GM19240 (cell line): ENCODE measurements at regions not wholly inside any gene's neighbourhood (a gene's known extent, or its start where the extent isn't known, plus 50 kb on each side); places are given as distances from the start of the nearest gene placed in this dataset.

Experiments
- DNase-seq: peaks from one replicate; pipeline ENCODE4 v3.0.0; 2011; ENCODE audit warnings: low spot score; ENCODE audit not compliant: insufficient read length

DNA sequence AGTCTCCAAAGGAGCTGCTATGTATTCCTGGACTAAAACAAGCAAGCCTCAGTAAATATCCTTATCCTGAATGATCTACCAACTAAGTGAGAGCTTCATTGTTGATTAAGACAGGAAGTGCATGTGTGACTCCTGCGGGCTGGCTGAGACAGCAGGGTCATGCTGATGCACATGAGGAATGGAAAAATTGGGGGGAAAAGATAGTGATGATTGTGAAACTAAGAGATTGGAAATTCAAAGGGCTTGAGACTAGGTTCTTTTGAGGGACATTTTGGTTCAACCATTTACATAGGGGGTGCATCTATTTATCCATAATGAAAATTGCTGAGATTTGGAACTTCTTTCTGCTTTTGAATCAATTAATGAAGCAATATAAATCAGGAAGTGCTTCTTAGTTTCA, 61.1 kb upstream of the C1QTNF7 start:
- no peak for DNase-seq

GRCh38 chr4:15368856-15369255, 59.0 kb upstream of the C1QTNF7 start:
- DNase-seq: no peak

DNA sequence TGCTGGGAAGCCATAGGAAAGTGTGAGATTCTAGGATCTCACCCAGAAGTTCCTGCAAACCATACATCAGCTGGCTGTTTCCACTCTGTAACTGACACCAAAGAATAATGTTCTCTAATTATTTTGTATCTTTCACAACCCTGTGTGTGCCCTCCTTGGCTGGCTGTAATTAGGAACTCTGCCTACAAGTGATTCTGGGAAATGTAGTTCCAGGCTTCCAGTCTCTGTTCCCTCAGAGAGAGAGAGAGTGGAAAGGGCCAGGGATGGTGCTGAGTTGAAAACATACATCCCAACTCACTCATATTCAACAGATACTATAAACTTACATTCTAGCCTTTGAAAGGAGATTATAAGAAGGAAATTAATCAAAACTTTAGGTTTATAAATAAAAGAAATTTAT, 57.5 kb upstream of the C1QTNF7 start:
- no peak for DNase-seq

GRCh38 chr4:15373363-15373762, 54.5 kb upstream of the C1QTNF7 start:
- DNase-seq: no peak

DNA sequence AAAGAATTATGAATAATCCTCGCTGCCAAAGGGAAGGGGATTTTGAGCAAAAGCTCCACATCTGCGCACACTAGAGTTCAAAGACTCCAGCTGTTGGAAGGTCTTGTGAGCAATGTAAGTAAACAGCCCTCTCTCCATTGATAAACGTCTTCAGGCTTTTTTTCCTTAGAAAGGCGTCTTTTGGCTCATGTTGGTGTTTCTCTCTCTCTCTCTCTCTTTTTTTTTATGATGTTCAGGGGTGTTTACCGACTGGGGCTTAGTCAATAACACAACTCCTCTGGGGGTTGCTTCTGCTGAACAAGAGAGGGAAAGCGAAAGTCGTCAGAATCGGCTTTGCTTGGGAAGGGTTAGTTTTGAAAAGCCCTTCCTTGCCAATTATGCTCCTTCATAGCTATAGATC, 53.2 kb upstream of the C1QTNF7 start:
- no peak for DNase-seq

DNA sequence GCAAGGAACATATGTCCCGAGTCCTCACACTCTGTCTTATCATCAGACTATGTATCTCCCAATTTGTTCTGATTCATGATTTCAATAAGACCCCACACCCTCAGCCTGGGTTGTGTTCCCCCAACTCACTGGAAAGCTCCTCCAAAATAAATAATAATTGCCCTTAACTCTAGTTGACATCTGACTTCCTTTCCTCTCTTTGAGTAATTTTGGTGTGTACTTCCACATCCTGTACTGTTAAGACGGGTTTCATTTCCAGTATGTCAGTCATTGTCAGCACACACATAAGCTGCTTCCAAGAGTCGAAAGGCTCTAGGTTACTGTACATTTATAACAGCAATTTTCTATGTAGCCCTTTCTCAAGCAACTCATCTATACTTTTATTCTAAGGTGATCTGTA, 52.2 kb upstream of the C1QTNF7 start:
- DNase-seq: no peak

DNA sequence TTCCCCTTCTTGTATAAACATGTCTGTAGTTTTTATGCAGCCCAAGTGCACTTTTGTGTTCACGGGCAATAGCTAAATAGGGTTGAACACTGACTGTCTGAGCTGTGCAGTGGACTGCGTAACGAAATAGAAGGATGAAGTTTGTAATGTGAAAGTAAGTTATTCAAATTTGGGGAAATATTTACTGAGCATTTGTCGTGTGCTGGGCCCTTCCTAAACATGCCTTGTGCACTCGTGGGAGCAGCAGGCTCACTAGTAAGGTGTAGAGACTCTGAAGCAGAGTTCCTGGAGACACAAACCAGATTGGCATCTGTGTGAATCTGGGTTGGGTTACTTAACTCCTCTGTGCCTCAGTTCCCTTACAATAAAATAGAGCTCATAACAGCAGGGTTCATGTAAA, 51.7 kb upstream of the C1QTNF7 start:
- no peak for DNase-seq

DNA sequence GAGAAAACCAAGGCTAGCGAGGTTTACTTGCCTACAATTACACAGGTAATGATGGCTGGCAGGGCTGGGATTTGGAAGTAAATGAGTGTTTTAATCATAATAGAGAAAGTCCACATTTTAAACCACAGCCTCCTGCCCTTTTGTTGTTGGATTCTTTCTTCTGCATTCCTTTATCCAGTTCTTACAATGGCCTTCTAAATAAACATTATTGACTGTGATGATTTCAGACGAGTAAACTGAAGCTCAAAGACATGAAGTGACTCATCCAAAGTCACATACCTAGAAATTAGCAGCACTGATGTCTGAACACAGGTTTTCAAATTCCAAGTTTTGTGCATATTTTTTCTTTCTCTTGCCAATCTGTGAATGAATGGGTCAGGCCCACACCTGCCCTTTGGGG, 51.2 kb upstream of the C1QTNF7 start:
- no peak for DNase-seq
